ENCODE measurements at regions not wholly inside any gene's neighbourhood (a gene's known extent, or its start where the extent isn't known, plus 50 kb on each side); places are given as distances from the start of the nearest gene placed in this dataset.

DNA sequence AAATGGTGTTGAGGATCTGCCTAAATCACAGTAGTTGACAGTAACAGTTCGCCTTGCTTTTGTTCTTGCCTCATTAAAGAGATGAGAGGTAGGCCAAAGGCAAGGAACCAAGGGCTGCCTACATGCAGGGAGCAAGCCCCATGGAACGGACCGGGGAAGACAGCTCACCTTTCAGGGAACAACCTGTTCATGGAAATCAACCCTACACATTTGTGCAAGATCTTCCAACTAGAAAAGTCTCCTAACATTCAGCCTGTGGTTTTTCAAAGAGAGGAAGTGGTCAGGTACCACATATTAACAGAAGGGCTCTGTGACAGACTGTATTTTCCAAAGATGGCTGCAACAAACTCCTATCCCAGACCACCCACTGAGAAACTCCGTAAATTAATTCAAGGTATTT lies 1031.8 kb upstream of the NR2F2 start:
- TF ChIP-seq CTCF (conservative IDR thresholded peaks at IDR 0.05; ENCODE audit: low read length), result no peak
- no peak for TF ChIP-seq EZH2phosphoT487 (IDR thresholded peaks at IDR 0.05; ENCODE audit: borderline replicate concordance)
